ENCODE measurements at regions not wholly inside any gene's neighbourhood (a gene's known extent, or its start where the extent isn't known, plus 50 kb on each side); places are given as distances from the start of the nearest gene placed in this dataset.

- TF ChIP-seq, protein P1, sequence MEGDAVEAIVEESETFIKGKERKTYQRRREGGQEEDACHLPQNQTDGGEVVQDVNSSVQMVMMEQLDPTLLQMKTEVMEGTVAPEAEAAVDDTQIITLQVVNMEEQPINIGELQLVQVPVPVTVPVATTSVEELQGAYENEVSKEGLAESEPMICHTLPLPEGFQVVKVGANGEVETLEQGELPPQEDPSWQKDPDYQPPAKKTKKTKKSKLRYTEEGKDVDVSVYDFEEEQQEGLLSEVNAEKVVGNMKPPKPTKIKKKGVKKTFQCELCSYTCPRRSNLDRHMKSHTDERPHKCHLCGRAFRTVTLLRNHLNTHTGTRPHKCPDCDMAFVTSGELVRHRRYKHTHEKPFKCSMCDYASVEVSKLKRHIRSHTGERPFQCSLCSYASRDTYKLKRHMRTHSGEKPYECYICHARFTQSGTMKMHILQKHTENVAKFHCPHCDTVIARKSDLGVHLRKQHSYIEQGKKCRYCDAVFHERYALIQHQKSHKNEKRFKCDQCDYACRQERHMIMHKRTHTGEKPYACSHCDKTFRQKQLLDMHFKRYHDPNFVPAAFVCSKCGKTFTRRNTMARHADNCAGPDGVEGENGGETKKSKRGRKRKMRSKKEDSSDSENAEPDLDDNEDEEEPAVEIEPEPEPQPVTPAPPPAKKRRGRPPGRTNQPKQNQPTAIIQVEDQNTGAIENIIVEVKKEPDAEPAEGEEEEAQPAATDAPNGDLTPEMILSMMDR (IDR thresholded peaks at IDR 0.05), result no peak
- TF ChIP-seq POLR2AphosphoS5 (IDR thresholded peaks at IDR 0.05), result no peak
- no peak for TF ChIP-seq POLR2A (IDR thresholded peaks at IDR 0.05)
- no peak for TF ChIP-seq EP300 (IDR thresholded peaks at IDR 0.05)
These were observed 440.7 kb upstream of the MMADHC start for GRCh38 chr2:150028322-150028721.

All from stomach (tissue), 4 donors.